Kasumi-1 (cell line): ENCODE measurements at regions not wholly inside any gene's neighbourhood (a gene's known extent, or its start where the extent isn't known, plus 50 kb on each side); places are given as distances from the start of the nearest gene placed in this dataset.
"Not testable (repeated sequence)": the region's sequence is repeated elsewhere in the genome, so short reads cannot be mapped to it uniquely, and the experiment has no call there.

Source experiments
- DNase-seq, 2 experiments: peaks; one replicate each; lab custom pipeline; 2025; lab: John Stamatoyannopoulos, UW

DNA sequence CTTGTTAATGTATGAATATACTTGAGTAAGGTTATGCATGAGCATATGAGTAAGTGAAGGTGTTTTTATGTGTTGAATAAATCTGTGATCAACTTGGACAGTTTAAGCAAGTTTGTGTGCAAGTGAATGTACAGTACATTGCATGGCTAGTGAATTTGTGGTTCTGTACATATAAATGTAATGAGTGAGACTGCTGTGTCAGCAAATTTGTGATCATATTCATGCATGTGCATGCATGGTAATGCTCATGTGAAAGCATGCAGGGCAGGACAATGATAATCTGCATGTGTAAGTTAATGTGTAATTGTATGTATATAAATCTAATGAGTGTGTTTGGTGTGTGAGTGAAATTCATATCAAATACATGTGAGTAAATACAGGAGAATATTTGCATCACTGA lies 188.5 kb downstream of the PWWP3B start:
- DNase-seq, result no peak

DNA sequence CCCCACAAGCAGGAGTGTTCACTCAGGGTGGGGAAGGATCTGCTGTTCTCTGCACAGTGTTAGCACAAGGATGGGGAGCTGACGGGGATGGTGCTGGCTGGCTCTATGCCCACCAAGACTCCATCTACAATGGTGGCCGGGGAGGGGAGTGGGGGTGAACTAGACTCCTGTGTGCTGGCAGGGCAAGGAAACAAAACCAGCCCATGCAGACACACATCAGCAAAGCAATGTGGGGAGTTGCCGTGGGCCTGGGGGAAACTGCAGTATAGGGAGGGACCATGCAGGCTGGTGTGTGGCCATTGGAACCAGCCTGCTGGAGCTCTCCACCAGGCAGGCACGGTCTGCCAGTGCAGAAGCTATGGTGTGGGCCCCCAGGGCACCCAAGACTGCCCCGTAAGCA lies 195.1 kb downstream of the PWWP3B start:
- DNase-seq, result no peak

DNA sequence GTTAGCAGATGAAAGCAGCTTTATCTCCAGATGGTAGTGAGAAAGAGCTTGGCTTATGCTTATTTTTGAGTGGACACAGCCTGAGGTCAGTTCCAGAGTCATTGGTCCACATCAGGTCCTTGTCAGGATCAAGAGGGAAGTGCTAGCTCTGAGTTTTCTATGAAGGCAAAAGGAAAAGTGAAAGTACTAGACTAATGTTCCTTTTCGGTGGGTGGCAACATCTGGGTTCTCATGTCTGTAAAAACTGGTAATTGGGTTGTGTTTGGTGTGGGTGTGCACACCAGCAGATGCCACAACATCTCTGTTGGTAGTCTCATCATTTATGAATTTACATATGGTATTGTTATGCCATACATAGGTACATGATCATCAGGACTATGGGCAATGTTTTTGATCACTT lies 210.5 kb downstream of the PWWP3B start:
- DNase-seq, result no peak

DNA sequence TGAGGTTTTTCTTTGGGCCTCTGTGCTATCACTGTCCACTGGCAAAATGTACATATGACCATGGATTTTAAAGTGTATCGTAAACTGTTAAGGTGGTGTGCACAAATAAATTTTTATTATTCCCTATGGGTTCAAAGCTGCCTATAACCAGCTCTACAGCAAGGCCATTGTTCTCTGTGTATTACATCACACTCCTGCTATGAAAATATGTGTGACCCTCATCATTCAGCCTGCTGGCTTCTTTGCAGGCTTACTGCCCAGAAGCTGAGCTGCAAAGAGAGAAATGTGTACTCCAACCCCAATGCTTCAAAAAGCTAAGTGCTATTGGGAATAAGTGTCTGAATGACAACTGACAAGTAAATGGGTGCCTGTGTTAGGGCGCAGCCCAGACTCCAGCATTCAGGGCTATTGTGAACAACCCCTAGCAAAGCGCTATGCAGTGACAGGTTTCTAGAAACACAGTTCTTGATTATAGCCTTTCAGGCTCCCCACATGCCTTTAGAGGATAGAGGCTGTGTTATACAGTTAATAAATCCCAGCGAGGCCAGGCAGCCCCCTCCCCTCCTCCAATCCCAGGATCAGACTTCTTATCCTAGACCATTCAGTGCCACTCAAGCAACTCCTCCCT lies 220.4 kb upstream of the RADX start:
- no peak for DNase-seq

DNA sequence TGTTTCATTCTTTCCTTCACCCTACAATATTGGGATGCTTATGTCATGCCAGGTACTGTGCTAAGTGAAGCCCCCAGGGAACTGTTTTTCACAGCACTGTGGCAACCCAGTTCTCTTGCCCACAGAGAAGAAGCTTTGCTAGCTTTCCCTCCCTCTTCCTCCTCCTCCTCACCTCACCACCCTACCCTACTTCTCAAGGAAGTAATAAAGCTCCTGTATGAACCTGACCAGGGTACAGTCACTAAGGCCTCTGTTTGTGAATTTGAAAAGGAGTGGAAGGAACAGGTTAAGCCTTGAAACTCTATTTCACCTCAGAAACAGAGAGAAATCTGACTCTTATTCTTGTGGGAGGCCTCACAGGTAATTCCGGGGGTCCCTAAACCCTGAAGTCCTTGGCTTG lies 219.4 kb upstream of the RADX start:
- no peak for DNase-seq

DNA sequence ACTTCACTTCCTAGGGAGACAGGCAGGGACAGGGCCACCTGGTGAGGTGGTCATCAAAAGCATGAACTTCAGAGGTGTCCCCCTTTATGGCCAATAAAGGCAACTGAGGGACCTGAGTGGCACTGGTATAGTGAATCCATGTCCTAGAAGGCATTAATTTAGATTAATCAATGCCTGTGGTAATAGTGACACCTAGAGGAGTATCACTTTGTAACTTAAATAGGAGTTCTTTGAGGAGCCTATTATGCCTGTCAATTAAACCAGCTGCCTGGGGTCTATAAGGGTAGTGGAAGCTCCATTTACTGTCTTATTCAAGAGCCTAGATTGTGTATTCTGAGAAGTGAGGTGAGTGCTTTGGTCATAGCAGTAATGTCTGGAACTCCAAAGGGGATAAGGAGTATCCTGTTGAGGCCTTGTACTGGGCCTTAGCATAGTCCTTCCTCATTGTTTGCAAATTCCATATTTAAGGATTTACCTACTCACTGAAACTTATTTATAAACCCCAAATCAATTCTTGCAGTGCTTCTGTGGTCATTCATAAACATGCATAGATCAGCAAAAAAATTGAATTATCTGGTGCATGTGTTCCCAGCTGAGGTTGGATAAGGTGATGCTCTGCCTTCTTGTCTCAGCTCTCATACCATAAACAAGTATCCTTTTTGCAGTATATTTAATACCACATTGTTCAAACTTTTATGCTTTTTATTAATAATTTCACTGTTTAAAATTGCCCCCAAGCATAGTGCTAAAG lies 213.8 kb upstream of the RADX start:
- peak; percentile 19 to 45 for DNase-seq

DNA sequence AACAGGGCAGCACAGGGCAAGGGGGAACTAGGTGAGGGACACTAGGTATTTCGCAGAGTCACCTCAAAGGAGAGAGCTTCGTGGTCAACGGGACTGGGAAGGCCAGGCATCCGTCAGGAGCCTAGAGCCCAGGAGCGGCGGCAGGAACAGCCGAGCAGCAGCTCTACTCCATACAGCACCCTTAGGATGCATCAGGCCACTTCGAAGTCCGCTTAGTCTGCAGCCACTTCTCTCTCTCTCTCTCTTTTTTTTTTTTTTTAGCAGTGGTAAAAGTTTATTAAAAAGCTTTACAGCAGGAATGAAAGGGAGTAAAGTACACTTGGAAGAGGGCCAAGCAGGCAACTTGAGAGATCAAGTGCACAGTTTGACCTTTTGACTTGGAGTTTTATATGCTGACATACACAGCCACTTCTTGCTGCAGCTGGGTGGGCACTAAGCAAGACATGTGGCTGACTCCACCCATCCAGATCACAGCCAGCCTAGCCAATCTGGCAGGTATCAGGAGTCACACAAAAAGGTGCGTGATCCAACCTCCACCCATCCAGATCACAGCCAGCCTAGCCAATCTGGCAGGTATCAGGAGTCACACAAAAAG lies 209.7 kb upstream of the RADX start:
- no peak for DNase-seq

DNA sequence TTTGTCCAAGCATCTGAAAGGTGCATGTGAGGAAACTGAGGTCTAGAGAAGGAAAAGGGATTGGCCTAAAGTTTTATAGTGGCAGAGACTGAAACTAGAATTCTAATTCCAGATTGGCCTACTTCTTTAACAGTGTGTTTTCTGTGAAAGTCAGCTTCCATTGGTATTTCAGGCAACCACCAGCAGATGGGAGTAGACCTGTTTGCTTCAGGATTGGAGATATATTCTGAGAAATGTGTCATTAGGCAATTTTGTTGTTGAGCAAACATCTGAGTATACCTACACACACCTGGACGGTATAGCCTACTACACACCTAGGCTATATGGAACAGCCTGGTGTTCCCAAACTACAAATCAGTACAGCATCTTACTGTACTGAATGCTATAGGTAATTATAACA lies 207.3 kb upstream of the RADX start:
- DNase-seq, result no peak

DNA sequence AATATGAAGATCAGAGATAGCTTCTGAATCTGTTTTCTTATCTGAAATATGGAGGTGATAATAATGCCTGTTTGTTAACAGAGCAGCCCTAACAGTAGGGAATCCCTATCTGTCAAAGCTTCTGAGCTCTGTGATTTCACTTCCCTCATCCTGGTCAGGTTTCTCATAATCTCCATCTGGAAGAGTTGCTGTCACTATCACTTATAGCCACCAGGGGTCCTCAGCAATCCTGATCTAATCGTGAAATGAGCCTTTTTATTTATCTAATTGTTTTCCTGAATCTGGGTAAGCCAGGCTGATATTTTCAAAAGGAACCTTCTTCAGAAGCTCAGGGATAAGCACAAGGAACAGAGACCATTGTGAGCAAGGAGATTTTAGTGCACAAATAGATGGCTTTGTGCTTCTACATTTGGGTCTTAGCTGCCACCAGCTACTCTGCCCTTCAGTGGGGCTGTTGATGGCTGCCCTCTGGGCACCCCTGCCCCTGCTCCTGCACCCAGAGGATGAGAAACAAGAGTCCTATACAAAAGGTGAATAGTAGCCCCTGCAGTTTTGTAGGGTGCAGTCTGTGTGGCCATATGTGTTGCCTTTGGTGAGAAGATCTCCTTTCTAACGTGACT lies 196.4 kb upstream of the RADX start:
- peak; percentile 4 to 41 for DNase-seq

DNA sequence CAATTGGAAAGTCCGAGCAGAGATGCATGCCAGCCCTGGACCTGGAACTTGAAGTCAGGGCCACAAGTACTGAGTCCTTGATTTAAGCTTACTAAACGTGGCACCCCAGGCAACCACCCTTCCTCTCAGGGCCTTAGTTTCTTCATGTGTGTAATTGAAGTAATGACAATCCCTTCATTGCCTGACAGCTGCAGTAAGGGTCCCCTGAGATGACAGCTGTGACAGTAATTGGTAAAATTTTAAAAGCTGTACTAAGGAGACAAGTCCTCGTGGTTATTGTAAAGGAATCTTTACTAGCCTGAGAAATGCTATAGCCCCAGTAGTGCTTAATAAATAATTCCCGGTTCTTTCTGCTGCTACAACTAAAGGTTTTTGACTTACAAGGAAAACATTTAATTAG lies 175.1 kb upstream of the RADX start:
- no peak for DNase-seq

DNA sequence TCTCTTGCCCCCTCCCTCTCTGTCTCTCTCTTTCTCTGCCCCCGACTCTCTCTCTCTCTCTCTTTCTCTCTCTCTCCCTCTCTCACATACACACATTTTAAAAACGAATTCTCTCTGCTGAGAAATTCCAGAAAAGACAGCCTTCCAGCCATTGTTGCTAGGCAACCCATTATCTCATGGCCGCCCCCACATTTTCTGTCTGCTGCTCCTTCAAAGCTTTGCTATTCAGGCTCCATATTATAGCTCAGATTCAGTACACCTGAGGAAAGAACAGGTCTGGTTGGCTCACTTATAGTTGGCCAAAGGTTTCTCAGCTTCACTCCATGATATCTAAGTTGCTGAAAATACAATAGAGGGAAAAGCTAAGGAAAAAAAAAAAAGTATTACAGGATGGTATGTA lies 174.4 kb upstream of the RADX start:
- DNase-seq, result no peak

DNA sequence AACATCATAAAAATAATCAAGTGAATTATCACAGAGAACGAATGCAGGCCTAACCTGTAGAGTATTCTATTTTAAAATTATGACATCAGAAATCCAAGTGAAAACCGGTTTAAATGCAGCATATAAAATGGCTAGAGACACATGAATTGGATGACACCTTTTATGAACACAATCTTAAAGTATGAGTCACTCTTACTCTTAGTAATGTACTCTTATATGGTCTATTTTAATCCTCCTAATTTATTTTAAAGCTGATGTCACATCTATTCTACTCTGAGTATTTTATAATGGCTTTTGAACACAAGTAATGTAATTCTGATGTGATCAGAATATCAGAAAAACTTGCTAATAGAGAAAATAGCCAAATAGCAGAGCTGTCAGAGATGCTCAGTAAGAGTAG lies 161.4 kb upstream of the RADX start:
- no peak for DNase-seq

DNA sequence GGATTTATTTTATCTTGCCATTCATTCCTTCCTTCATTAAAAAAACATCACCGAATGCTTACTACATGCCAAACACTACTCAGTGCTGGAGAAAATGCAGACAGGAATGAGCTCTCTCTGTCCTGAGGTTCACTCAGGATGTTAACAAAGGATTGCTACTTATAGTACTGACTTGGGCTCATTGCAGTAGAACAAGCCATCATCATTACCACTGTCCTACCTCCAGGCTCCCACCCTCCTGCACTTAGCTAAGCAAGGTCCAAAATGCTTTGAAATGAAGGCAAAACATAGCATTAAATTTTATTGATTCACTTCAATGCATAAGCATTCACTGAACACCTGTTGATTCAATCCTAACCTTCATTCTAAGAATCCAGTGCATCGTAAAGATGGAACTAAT lies 159.8 kb upstream of the RADX start:
- no peak for DNase-seq

DNA sequence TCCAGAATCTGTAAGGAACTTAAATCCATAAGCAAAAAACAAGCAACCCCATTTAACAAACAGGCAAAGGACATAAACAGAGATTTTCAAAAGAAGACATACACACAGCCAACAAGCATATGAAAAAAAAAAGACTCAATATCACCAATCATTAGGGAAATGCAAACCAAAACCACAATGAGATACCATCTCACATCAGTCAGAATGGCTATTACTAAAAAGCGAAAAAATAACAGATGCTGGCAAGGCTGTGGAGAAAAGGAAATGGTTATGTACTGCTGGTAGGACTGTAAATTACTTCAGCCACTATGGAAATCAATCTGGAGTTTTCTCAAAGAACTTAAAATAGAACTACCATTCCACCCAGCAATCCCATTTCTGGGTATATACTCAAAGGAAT lies 156.8 kb upstream of the RADX start:
- no peak for DNase-seq

DNA sequence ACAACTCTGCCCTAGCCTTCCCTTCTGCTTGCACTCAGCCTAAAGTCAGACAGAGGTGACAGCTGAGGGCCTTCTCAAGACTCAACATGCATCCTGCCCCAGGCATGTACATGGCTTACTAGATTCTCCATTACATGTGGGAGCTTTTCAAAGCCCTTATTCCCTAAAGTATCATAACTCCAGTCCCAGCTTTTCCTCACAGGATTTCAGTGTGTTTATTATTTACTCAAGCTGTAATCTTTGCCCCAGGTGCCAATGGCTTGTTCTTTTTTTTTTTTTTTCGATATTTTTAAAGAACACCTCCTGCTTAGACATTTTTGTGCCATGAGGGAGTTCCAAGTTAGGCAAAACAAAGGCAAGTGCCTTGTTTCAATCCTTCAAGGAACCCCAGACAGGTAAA lies 154.0 kb upstream of the RADX start:
- DNase-seq, result no peak

DNA sequence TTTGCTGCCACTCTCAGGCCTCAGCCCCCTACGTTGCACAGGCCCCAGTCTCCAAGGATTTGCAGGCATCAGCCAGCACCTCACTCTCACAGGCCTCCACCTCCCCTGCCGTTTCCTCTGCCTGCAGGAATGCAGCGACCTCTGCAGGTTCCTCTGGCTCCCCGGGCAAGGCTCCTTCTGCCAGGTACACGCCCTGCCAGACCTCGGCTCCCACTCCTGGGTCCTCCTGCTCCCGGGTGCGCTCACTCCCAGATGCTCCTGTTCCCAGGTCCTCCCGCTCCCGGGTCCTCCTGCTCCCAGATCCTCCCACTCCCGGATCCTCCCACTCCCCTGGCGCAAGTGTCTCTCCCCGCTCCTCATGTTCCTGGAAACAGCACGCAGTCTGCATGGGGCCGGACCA lies 144.4 kb upstream of the RADX start:
- no peak for DNase-seq

DNA sequence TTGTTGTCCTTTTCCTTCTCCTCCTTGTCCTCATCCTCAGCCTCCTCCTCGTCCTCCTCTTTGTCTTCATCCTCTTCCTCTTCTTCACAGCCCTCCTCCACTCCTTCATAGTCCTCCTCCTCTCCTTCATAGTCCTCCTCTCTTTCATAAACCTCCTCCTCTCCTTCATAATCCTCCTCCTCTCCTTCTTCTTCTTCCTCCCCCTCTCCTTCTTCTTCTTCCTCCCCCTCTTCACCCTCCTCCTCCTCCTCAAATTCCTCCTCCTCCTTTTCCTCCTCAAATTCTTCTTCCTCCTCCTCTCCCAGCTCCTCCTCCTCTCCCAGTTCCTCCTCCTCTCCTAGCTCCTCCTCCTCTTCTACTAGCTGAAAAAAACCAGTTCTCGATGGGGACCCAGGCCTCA lies 143.8 kb upstream of the RADX start:
- DNase-seq, result no peak

DNA sequence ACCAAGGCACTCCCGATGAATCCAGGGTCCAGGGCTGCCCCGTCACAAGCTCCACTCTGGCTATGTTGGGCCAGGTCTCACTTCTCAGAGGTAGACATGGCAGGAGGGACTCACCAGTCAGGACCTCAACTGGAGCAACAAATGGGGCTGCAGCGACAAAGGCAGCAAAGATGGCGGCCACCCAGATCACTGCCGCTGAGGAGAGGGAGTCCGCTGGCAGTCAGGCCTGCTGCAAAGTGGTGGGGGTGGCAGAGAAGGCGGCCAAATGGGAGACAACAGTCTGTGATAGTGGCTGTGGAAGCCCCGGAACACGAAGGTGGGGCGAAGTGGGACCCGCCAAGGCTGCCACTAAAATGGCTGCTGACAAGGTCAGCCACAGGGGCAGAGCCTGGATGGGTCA lies 143.3 kb upstream of the RADX start:
- DNase-seq, result no peak

DNA sequence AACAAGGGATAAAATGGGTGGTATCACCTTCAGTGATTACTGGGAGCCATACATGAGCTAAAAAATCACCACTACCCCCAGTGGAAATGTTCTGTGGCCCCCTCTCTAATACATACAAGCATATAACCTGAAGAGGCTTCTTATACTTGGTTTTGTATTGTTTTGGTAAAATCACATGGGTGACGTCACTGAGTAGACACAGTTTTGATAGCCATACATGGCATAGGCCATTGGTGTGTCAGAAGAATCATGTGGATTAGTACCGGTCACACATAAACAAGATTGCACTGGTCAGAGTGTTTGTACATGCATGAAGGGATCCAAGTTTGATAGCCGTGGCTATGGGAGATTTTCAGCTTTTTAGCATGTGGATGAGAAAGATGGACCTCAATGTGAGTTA lies 131.9 kb upstream of the RADX start:
- DNase-seq, result no peak

DNA sequence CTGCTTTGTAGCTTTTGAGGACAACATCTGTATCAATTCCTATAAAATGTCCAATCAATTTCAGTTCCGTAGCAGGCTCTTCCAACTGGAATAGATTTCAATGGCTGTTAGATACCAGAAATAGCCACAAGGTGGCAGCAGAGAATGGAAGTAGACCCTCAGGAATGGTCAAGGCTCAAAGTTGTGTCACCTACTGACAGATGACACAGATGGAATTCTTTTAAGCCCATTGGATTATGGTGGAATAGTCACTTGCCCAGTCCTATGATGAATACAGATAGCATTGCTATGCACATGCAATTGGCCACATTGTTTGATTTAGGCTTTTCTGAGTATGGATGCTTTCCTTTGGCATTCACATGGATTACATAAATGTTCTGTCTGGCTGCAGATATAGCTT lies 130.4 kb upstream of the RADX start:
- peak; percentile 0 to 42 for DNase-seq

DNA sequence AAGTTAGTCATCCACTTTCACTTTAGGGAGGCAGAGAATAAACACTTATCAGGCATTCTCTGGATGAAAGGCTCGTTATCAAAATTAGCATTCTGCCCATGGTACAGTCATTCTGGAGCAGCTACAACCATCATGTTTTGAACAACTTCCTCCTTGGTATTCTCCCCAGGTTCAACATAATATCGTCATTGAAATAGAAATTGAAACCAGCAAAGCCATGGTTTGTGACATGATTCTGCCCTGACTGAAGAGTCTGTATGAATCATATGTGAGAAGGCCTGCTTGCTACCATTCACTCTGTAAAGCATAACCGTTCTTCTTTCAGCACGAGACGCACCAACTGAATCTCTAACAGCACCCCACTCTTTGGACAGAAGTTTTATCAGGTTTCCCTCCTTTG lies 127.5 kb upstream of the RADX start:
- DNase-seq, result no peak

DNA sequence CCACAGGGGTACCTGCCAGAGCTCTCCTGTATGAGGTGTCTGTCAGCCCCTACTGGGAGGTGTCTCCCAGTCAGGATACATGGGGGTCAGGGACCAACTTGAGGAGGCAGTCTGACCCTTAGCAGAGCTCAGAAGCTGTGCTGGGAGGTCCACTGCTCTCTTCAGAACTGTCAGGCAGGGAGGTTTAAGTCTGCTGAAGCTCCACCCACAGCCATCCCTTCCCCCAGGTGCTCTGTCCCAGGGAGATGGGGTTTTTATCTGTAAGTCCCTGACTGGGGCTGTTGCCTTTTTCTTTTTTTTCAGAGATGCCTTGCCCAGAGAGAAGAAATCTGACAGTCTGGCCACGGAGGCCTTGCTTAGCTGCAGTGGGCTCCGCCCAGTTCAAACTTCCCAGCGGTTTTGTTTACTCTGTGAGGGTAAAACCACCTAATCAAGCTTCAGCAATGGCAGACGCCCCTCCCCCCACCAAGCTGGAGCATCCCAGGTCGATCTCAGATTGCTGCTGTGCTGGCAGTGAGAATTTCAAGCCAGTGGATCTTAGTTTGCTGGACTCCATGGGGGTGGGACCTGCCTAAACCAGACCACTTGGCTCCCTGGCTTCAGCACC lies 118.5 kb upstream of the RADX start:
- DNase-seq, result not testable (repeated sequence)

DNA sequence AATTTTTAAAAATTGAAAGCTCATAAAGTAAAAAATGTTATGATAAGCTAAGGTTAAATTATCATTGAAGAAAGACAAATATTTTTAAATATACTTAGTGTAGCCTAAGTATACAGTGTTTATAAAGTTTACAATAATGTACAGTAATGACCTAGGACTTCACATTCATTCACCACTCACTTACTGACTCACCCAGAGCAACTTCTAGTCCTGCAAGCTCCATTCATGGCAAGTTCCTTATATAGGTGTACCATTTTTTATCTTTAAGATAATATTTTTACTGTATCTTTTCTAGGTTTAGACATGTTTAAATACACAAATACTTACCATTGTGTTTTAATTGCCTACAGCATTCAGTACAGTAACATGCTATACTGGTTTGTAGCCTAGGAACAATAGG lies 112.3 kb upstream of the RADX start:
- no peak for DNase-seq
